Right lobe of liver (tissue), 6 donors: ENCODE measurements at regions not wholly inside any gene's neighbourhood (a gene's known extent, or its start where the extent isn't known, plus 50 kb on each side); places are given as distances from the start of the nearest gene placed in this dataset.
A peak's percentile ranks its signal among the peaks of the same experiment; 100 is the strongest.
"Not testable (repeated sequence)": the region's sequence is repeated elsewhere in the genome, so short reads cannot be mapped to it uniquely, and the experiment has no call there.

Experiments
- ATAC-seq, 4 donors: fragments of 200-7000 bp; cut with Tn5 transposase; one replicate each; pipeline ENCODE4 v1.9.1; 2020; ENCODE audit warnings: mild to moderate bottlenecking in 4 of 4, moderate library complexity in 4 of 4
- DNase-seq, 3 donors: peaks; one replicate each; pipeline ENCODE4 v3.0.0-alpha.2; 2020
- H3K27ac ChIP-seq, 3 donors: fragments of 200-600 bp; one replicate each; pipeline ENCODE4 v1.8.0; 2022
- H3K27me3 ChIP-seq, 2 donors: fragments of 200-600 bp; one replicate each; pipeline ENCODE4 v1.8.0; 2022
- H3K36me3 ChIP-seq, 4 donors: fragments of 200-600 bp; sonication (generic) in 1 of 4; one replicate each; pipeline versions ENCODE4 v1.5.1 to v1.8.0; 2017 to 2022; ENCODE audit warnings: control low read depth in 1 of 4
- H3K4me1 ChIP-seq, 4 donors: fragments of 200-600 bp; sonication (generic) in 1 of 4; one replicate each; pipeline versions ENCODE4 v1.5.1 to v1.8.0; 2017 to 2022; ENCODE audit warnings: control low read depth in 1 of 4
- H3K4me3 ChIP-seq, 3 donors: fragments of 200-600 bp; one replicate each; pipeline ENCODE4 v1.8.0; 2022
- H3K9me3 ChIP-seq, 4 donors: fragments of 200-600 bp; sonication (generic) in 1 of 4; one replicate each; pipeline versions ENCODE4 v1.5.1 to v1.8.0; 2017 to 2022; ENCODE audit warnings: control low read depth in 1 of 4
- CTCF ChIP-seq, 4 donors: fragments of 200-600 bp in 3 of 4; fragments of 450-650 bp in 1 of 4; IDR thresholded peaks; one replicate each; pipeline versions ENCODE4 v1.5.1 to v1.8.0; 2016 to 2022; ENCODE audit warnings: antibody characterized with exemption in 4 of 4, mild to moderate bottlenecking in 2 of 4
- POLR2A ChIP-seq: fragments of 450-650 bp; IDR thresholded peaks from one replicate; pipeline ENCODE4 v1.6.1; 2017; ENCODE audit warnings: antibody characterized with exemption, mild to moderate bottlenecking
- WGBS: methylation state at CpG from one replicate; pipeline ENCODE4 v1.1.6; 2018; ENCODE audit warnings: low coverage, low lambda C conversion rate; ENCODE audit not compliant: insufficient coverage; ENCODE audit errors: missing lambda C conversion rate; 5-methylcytosine and 5-hydroxymethylcytosine counted together
- intact Hi-C, 2 donors: fragments of 100-400 bp; cut with DNase I; formaldehyde crosslinking; loops; one replicate each; pipeline versions ENCODE4 v1.11.2 to v1.14.1; 2022
- donor health status: DM: no; HTN: yes; CAD: no.
- donor health status: DM: no; HTN: no; CAD: no.
- donor health status: DM: no; HTN: no; CAD: no.
- donor health status: DM: no; HTN: yes; CAD: no.
- donor health status: DM: no; HTN: yes; CAD: no.

GRCh38 chr6:144632266-144632665, 347.1 kb downstream of the UTRN start:
- no peak for TF ChIP-seq CTCF (IDR thresholded peaks at IDR 0.05)
- no peak for TF ChIP-seq POLR2A
- DNase-seq (no peak), ATAC-seq (no peak)
- Histone ChIP-seq H3K4me3 (no peak overlapping the region), H3K27me3 (no peaks in the 10 kb centered on the region), H3K9me3 (no peaks in the 10 kb centered on the region), H3K36me3 (no peaks in the 10 kb centered on the region), H3K4me1 (peaks cover 0 to 7% (median 1%) of the 10 kb centered on the region in 4 donors), H3K27ac (no peak overlapping the region)
- WGBS = 71% methylated on average over 3 of the region's 3 CpGs
- intact Hi-C loops = no loop called here

GRCh38 chr6:144633886-144634285, 348.8 kb downstream of the UTRN start:
- no peak for ATAC-seq
- TF ChIP-seq CTCF (IDR thresholded peaks at IDR 0.05) (no peak), POLR2A (no peak)
- intact Hi-C loops = no loop called here
- H3K9me3 ChIP-seq = no peaks in the 10 kb centered on the region
- WGBS = no CpG with 5 or more reads among the region's 4 CpGs
- H3K27ac ChIP-seq = no peak overlapping the region
- no peaks in the 10 kb centered on the region for H3K27me3 ChIP-seq
- no peaks in the 10 kb centered on the region for H3K36me3 ChIP-seq
- no peak for DNase-seq
- H3K4me3 ChIP-seq = no peak overlapping the region
- peaks cover 0 to 18% (median 4%) of the 10 kb centered on the region in 4 donors for H3K4me1 ChIP-seq

- 98% methylated on average over 4 of the region's 4 CpGs for WGBS
- intact Hi-C loops = no loop called here
- no peak for ATAC-seq
- Histone ChIP-seq H3K9me3 (no peaks in the 10 kb centered on the region), H3K36me3 (no peaks in the 10 kb centered on the region), H3K27me3 (no peaks in the 10 kb centered on the region), H3K4me3 (no peak overlapping the region), H3K27ac (no peak overlapping the region), H3K4me1 (peaks cover 0 to 18% (median 4%) of the 10 kb centered on the region in 4 donors)
- DNase-seq = no peak
- TF ChIP-seq CTCF (IDR thresholded peaks at IDR 0.05) = no peak
- TF ChIP-seq POLR2A = no peak
Measured at GRCh38 chr6:144634371-144634770, 349.2 kb downstream of the UTRN start.

- intact Hi-C loops = no loop called here
Measured at GRCh38 chr6:144635051-144635450, 349.9 kb downstream of the UTRN start.

GRCh38 chr6:144636025-144636424, 350.9 kb downstream of the UTRN start:
- DNase-seq, H3K36me3 ChIP-seq, H3K9me3 ChIP-seq, ATAC-seq, H3K4me3 ChIP-seq, H3K27me3 ChIP-seq, H3K27ac ChIP-seq, intact Hi-C loops: not testable (repeated sequence)
- peaks cover 0 to 18% (median 4%) of the 10 kb centered on the region in 4 donors for H3K4me1 ChIP-seq
- 98% methylated on average over 3 of the region's 3 CpGs for WGBS

More at GRCh38 chr6:144635051-144635450, 349.9 kb downstream of the UTRN start:
- WGBS = 80% methylated on average over 1 of the region's 3 CpGs
- peaks cover 0 to 18% (median 4%) of the 10 kb centered on the region in 4 donors for H3K4me1 ChIP-seq
- H3K4me3 ChIP-seq = no peak overlapping the region
- H3K9me3 ChIP-seq = no peaks in the 10 kb centered on the region
- H3K27ac ChIP-seq = no peak overlapping the region
- no peaks in the 10 kb centered on the region for H3K36me3 ChIP-seq
- TF ChIP-seq CTCF (IDR thresholded peaks at IDR 0.05) = no peak
- TF ChIP-seq POLR2A = no peak
- peak in 3 of 4 donors; percentile 46 to 70 (median 46) for ATAC-seq
- DNase-seq = no peak
- H3K27me3 ChIP-seq = no peaks in the 10 kb centered on the region
